ENCODE measurements at regions not wholly inside any gene's neighbourhood (a gene's known extent, or its start where the extent isn't known, plus 50 kb on each side); places are given as distances from the start of the nearest gene placed in this dataset.

DNA sequence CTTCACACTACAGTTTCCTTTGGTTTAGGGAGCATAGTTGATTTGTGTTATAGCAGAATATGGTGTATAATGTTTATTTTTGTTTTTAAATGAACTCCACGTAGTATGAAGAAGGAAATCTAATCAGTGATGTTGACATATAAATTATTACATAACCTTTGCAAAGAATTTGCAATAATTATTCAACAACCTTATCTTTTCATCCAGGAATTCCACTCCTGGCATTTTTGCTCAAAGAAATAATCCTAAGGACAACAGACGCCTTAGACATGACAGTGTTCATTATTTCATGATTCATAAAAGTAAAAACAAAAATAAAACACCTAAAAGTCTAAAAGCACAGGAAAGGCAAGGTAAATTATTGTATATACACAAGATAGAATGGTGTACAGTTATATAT, 229.2 kb downstream of the EPM2A start:
- no peak for DNase-seq (ENCODE audit: low read depth in 2 of 2, low spot score in 1 of 2)

DNA sequence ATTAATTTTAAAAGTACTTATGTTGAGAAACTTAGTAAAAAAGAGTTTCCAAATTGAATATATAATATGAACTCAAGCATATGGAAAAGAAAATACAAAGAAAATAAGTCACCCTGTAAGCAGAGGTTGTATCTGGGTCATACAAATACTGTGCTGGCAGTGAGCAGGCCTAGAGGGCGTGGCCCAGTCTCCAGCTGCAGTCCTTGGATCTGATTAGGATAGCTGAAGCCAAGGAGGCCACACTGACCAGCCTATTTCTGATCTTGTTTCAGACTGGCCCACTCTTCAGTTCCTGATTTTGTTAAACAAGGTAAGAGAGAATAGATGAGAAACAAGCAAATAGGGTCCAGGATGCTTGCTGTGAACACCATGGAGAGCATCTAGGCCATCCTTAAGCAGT, 228.8 kb downstream of the EPM2A start:
- no peak for DNase-seq (ENCODE audit: low read depth in 2 of 2, low spot score in 1 of 2)

DNA sequence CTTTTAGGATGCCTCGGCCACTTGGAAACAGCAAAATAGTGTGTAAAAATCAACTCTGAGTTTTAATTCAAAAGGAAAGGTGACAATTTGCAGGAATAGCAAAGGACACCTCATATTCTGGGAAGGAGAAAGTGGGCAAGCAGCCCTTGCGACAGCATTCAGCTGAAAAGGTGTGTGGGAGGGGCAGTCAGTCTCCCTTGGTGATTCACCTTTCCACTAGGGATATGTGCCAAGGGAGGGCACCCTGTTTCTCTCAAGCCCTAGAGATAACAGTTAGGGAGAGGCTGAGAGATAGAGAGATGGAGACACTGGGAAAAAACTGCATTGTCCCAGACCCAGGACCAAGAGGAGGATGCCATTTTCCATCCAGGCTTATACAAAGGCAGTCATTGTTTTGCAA, 228.1 kb downstream of the EPM2A start:
- DNase-seq (ENCODE audit: low read depth in 2 of 2, low spot score in 1 of 2): no peak

DNA sequence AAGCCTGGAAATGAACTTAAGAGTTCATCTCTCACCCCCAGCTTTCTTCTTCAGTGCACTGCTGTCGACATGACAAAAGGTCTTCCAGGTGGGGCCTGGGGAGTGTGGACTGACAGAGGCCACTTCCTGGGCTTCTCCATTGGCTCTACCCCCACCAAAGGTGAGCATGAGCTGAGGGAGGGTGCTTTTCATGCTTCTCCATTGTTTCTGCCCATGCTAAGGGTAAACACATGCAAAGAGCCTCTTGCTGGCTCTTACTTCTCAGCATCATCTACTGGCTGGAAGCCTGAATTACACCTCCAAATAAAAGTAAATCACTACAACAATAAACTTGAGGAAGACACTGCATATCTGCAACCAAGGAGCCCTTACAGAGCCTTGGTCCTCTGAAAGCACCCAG, 227.2 kb downstream of the EPM2A start:
- no peak for DNase-seq (ENCODE audit: low read depth in 2 of 2, low spot score in 1 of 2)

DNA sequence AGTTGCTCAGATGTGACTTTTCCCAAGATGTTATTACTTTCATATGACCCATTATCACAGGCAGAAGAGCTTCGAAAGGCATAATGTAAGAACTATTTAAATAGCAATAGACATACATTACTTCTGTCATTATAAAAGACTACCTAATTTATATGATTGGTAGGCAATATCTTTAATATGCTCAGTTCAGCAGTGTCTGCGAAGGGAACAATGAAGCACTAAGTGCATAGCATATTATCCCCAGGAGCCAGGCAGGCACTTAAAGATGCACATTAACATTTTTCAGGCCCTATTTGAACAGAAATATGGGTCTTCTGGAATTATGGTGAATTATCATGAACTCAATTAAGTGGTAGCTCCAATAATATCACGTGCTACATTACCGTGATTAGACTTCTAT, 217.8 kb downstream of the EPM2A start:
- no peak for DNase-seq (ENCODE audit: low read depth in 2 of 2, low spot score in 1 of 2)

DNA sequence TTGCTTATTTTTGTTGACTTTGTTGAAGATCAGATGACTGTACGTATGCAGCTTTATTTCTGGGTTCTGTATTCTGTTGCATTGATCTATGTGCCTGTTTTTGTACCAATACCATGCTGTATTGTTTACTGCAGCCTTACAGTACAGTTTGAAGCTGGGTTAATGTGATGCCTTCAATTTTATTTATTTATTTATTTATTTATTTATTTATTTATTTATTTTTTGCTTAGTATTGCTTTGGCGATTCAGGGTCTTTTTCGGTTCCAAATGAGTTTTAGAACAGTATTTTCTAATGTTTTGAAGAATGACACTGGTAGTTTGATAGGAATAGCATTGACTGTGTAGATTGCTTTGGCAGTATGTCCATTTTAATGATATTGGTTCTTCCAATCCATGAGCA, 210.3 kb downstream of the EPM2A start:
- no peak for DNase-seq (ENCODE audit: low read depth in 2 of 2, low spot score in 1 of 2)

DNA sequence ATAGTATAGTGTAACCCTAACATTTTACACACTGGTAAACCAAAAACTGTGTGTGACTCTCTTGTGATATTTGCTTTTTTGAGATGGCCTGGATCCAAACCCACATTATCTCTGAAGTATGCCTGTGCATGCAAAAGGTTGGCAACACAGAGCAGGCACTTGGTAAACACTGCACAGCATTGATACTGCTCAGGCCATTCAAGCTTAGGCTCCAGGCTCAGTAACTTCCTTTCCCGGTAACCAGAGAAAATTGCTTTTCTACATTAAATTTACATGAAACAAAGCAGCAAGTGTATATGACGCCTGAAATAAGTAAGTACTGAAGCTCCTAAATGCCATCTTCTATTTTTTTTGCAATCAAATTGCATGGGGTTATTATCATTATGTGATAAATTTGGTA, 205.7 kb downstream of the EPM2A start:
- no peak for DNase-seq (ENCODE audit: low read depth in 2 of 2, low spot score in 1 of 2)

DNA sequence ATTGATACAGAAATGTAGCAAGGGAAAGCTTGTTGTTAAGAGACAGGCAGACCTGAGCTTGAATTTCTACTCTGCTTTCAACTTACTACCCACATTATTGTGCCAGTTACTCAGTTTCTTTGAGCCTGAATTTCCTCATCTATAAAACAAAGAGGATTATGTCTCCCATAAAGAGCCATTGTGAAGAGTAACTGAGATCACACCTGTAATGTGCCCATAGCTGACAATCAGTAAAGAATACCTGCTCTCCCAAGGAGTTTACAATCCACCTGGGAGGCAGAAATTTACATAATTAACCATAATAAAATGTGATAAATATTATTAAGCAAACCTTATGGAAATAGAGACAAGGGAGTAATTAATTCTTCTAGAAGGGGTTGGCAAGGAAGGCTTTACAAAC, 204.9 kb downstream of the EPM2A start:
- no peak for DNase-seq (ENCODE audit: low read depth in 2 of 2, low spot score in 1 of 2)

DNA sequence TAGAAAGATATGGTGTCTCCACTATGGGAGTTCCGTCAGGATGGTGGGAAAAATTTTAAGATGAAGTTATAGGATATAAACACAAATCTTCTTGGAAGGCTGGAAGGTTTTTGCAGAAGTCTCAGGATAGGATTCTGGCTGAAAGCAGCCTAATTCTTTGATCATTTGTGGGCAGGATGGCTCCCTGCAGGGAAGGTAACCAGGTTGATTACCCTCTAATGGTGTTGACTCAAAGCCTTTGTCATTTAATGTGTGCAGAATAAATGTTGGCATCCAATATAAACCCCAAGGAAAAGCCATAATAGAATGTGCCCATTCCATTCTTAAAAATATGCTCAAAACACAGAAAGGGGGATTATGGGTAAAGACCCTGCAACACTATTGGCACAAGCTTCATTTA, 204.3 kb downstream of the EPM2A start:
- no peak for DNase-seq (ENCODE audit: low read depth in 2 of 2, low spot score in 1 of 2)

DNA sequence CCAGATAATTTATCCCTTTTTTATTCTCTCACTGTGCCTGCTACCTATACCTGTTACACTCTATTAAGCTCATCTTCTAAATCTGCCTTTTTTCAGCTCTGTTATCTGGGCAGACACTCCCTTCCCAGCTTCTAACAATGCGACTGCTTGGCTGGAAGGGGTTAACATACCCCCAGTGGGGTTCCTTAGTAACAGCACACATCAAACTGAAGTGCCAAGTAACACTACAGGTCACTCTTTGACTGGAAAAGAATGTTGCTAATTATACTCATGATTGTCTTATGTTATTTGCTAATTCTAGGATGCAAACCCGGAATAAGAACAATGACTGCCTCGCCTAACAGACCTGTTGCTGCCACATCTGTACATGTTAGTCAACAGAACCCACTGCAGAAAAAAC, 203.5 kb downstream of the EPM2A start:
- no peak for DNase-seq (ENCODE audit: low read depth in 2 of 2, low spot score in 1 of 2)

DNA sequence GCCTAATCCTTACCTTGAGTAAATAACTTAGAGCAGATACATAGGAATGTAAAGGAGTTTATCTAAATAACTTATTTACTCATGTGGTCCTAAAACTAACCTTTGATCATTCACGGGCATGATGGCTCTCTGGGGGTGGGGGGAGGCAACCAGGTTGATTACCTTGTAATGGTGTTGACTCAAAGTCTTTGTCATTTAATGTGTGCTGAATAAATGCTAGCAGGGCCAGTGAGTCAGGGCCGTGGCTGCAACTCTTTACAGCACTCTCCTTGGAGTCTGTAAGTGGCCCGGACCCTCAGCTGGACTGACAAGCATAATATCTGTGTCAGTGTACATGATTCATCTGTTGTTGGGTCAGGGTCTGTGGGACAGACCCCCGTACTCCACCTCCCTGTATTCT, 203.0 kb downstream of the EPM2A start:
- DNase-seq (ENCODE audit: low read depth in 2 of 2, low spot score in 1 of 2): no peak

DNA sequence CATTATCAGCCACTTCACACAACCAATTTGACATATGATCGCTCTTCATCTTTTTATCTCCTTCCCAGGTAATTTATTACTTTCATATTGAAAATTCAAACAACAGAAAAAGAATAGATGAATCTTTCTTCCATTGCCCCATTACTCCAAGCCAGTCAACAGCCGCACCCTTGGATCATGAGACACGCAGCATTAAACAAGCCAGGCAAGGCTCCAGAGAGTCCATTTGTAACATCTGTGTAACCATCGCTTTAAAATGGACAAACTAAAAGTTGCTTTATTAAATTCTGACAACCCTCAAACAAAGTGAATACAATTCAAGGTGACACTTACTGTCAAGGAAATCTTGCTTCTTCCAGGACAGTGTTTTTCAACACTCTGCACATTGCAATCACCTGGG, 200.3 kb downstream of the EPM2A start:
- DNase-seq (ENCODE audit: low read depth in 2 of 2, low spot score in 1 of 2): no peak

DNA sequence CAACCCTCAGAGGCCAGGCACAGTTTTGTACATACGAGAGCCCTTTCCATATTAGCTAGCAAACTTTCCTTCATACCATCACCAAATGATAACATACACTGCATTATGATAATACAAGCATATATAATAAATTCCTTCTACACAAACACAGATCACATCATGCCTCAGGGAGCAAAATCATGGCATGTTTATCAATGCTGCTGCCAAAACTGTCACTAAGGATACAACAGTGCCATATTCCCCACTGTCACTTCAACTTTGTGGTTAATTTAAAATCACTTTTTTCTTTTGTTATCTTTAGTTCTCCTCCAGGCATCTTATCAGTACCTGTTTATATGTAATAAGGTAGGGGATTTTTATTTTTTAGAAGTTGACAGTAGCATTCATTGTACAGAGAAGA, 196.3 kb downstream of the EPM2A start:
- DNase-seq (ENCODE audit: low read depth in 2 of 2, low spot score in 1 of 2): no peak

DNA sequence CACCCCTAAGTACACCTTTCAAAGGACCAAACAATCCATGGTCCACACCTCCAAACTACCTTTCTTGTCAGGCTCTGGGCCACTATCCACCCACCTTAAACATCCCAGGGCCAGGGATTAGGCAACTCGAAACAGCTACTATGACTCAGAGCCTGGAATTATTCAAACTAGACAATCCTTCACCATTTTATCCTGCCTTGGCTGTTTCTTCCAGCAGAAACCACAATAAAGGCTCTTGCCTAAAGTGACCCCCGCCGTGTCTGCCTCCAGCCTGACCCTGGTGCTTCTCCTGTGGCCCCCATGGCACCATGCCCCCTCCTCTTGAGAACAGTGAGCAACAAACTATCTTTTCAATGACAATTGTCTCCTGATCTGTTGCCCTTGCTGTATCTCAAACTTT, 195.5 kb downstream of the EPM2A start:
- DNase-seq (ENCODE audit: low read depth in 2 of 2, low spot score in 1 of 2): no peak

DNA sequence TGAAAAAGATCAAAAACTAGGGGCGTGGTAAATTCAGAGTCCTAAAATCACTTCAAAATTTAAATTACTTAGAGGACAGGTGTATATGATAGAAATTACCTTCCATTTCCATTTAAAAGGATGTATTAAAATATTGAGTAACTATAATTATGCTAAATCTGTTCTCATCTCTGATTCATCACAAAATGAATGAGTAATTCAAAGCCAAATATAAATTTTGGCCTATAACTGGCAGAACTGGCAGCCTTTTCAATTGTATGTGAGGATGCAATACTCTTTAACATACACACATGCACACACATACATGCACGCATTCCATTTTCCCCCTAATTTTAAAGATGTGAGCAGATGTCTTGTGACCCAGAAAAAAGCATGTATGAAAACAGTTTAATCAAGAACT, 194.6 kb downstream of the EPM2A start:
- no peak for DNase-seq (ENCODE audit: low read depth in 2 of 2, low spot score in 1 of 2)

DNA sequence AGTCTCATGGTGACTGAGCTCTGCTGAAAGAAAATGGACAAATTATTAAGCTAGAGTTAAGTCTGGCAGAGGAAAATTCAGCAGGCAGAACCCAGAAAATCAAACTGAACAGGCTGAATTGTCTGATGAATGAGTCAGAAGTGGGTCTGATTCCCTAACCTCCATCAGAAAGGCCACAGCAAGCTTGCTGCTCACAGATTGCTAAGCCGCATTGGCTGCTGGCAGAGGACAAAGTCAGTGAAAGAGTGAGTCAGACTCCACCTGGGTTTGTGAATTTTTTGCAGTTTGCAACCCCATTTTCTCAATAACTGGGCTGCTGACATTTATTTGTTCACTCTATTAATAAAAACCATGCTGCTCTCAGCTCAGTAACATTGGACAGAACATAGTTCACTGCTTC, 191.3 kb downstream of the EPM2A start:
- no peak for DNase-seq (ENCODE audit: low read depth in 2 of 2, low spot score in 1 of 2)

DNA sequence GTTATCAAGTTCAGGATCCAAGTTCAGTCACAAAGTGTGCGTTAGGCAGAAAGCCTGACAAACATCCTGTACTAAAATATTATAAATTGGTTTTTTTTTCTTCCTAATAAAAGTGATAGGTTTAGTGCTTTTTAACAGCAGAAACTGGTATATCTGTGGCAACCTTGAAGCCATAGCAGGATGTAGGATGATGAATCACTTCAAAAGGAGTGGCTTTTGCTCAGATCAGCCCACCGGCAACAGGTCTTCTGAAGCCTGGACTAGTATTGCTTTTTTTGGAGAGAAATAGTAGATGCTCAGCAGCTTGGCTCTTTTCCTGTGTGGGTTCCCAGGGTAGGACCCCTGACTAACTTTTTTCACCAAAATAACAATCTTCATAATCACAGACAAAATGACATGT, 190.8 kb downstream of the EPM2A start:
- no peak for DNase-seq (ENCODE audit: low read depth in 2 of 2, low spot score in 1 of 2)

DNA sequence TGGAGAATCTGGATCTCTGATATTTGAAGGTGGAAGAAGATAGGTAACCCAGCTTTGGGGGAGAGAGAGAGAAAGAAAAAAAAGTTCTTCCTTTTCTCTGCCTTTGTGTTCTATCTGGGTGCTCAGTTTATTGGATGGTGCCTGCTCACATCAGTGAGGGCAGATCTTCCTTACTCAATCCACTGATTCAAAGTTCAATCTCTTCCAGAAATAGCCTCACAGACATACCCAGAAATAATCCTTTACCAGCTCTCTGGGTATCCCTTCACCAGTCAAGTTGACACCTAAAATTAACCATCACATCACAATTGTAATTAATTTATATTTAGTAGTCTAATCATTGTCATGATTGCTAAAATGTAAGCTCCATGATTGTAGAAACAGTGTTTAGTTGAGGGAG, 189.1 kb downstream of the EPM2A start:
- no peak for DNase-seq (ENCODE audit: low read depth in 2 of 2, low spot score in 1 of 2)

DNA sequence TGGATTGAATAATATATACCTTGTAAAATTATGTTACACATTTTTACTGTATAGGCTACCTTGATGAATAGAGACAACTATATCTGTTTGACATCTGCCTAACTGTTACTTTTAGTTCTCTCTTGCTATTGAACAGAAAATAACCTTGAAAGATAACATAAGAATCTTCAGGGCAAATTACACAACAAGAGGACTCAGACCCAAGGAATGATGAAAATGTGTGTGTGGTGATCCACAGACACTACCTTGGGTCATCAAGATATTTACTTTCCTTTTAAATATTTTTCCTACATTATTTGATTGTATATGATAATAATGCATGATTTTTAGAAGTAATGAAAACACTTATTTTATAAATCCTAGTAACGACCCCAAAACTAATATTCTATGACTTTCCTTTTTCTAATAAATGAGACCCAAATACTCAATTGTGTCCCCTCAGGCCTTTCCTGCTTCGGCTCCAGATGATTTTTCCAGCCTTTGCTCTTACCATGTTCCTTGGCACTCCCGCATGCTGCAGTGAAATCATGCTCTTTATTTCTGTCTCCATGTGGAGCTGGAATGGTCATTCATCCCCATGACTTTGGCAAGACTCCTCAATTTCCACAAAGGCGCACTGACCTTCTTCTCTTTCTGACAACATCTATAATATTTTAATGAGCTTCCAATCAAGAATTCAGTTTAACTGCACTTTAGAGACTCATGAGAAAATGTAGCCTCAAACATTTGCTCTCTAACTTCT, 187.6 kb downstream of the EPM2A start:
- DNase-seq (ENCODE audit: low read depth in 2 of 2, low spot score in 1 of 2): no peak

DNA sequence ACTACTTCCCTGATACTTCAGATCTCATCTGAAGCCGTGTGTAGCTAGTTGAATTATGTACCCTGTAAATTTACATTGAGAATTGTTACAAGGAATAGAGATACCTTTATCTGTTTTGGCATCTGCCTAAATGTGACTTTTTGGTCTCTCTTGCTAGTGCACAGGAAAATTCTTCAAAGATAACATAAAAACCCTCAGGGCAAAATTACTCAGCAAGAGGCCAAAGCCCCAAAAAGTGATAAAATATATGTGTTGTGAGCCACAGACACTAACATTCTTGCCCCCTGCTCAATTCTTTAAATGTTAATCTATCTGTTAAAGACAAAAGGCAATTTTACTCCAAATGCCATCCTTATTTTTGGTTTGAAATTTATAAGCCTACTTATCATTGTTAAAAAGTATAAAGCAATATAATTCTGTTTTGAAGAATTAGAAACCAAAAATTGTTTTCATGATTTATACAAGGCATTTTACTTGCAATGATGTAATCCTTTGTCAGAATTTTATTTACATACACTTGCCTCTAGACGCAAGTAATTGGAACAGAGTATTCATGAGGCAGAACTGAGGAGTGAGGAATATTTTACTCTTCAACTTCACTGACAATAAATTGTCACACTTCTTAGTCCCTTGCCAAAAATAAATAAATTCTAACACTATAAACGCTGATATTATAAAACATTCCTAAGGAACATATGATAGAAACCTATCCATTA, 186.2 kb downstream of the EPM2A start:
- no peak for DNase-seq (ENCODE audit: low read depth in 2 of 2, low spot score in 1 of 2)

DNA sequence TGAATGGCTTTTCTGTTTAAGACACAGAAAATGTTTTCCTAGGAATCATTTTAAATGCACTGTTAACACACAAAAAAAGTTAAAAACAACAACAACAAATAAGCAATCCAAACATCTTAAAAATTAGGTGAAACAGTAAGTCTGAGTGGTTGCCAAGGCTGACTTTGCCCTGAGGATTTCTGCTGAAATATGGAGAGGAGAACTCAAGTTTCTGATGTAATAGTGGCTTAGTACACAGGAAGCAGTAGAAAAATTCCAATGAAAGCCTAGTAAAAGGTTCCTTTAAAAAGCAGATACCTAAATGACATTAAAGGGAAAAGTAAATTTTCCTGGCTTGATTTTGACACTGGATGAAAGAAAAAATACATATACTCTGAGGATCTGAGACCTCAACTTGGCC, 184.2 kb downstream of the EPM2A start:
- DNase-seq (ENCODE audit: low read depth in 2 of 2, low spot score in 1 of 2): no peak

DNA sequence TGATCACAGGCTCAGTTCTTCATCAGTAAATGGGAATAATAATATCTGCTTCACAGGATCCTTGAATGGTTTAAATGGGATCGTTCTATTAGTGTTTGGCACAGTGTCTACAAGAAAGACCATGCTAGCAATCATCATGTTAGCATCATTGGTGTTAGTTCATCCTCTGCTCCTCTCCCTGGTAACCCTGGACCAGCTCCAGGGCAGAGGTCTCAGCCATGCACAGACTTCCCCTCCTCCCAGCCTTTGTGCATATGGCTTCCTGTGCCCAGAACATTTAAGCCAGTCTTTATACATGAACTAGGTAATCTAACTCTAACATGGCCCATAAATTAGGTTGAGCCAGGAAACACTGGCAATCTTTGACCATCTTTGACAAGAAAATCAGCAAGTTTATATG, 180.2 kb downstream of the EPM2A start:
- no peak for DNase-seq (ENCODE audit: low read depth in 2 of 2, low spot score in 1 of 2)

DNA sequence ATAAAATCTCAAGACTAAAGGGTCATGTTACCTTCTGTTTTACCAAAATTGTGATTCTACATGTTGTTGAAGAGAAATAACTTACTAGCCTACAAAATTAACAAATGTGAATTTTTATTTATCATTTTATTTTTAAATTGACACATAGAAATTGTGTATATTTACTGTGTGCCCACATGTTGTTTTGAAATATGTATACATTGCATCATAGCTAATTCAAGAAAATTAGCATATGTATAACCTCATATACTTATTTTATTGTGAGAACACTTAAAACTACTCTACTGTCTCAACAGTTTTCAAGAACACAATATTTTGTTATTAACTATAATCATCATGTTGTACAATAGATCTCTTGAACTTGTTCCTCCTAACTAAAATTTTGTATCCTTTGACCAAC, 177.8 kb downstream of the EPM2A start:
- DNase-seq (ENCODE audit: low read depth in 2 of 2, low spot score in 1 of 2): no peak
